ENCODE measurements at regions not wholly inside any gene's neighbourhood (a gene's known extent, or its start where the extent isn't known, plus 50 kb on each side); places are given as distances from the start of the nearest gene placed in this dataset.
A peak's percentile ranks its signal among the peaks of the same experiment; 100 is the strongest.
"Not testable (repeated sequence)": the region's sequence is repeated elsewhere in the genome, so short reads cannot be mapped to it uniquely, and the experiment has no call there.

GRCh38 chr6:57813271-57814075 is 496.0 kb downstream of the PRIM2 start:
- TF ChIP-seq TCF7L2 (IDR thresholded peaks at IDR 0.05; ENCODE audit: low read depth, low read length), result peak; percentile 72
- H3K4me1 ChIP-seq (ENCODE audit: control insufficient read depth, insufficient read depth, low read length); H3K36me3 ChIP-seq (ENCODE audit: control insufficient read depth, insufficient read depth, low read length); DNase-seq (ENCODE audit: low read depth, low spot score); BruUV-seq (replicated peaks); intact Hi-C loops (cut with micrococcal nuclease; ENCODE audit: unreplicated experiment); H3K27ac ChIP-seq (ENCODE audit: low read length); in situ Hi-C loops (cut with HindIII; ENCODE audit: low pct_unique_long_range_greater_than_20kb, low sequenced_read_pairs); H3K9me3 ChIP-seq (ENCODE audit: control insufficient read depth, insufficient read depth, low read depth, low read length); CTCF ChIA-PET; POLR2A ChIA-PET: not testable (repeated sequence)
- H3K27me3 ChIP-seq (ENCODE audit: control insufficient read depth, insufficient read depth, low read length), result peaks cover 13% of the 10 kb centered on the region
- ATAC-seq, result peak; percentile 88
- peak overlapping the region; percentile 17 to 42 for H3K4me3 ChIP-seq (ENCODE audit: low read depth in 2 of 2, low read length in 2 of 2)

DNA sequence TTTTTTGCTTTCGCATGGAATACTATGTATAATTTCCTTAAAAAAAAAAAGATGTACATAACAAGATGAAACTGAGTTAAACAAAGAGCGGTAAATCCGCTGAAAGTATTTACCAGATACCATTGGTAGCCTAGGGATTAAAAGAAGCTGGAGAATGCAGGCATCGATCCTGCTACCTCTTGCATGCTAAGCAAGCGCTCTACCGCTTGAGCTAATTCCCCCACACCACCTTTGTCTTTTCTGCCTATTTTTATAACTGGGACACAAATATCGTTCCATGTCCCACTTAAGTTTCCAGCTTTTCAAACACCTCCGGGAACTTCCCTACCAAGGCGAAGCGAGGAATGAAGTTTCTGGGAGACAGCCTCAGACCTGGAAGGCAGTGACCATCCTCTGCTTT is 498.4 kb downstream of the PRIM2 start:
- H3K9me3 ChIP-seq (ENCODE audit: control insufficient read depth, insufficient read depth, low read depth, low read length); intact Hi-C loops (cut with micrococcal nuclease; ENCODE audit: unreplicated experiment); H3K4me1 ChIP-seq (ENCODE audit: control insufficient read depth, insufficient read depth, low read length); DNase-seq (ENCODE audit: low read depth, low spot score); in situ Hi-C loops (cut with HindIII; ENCODE audit: low pct_unique_long_range_greater_than_20kb, low sequenced_read_pairs); H3K36me3 ChIP-seq (ENCODE audit: control insufficient read depth, insufficient read depth, low read length); H3K27ac ChIP-seq (ENCODE audit: low read length); BruUV-seq (replicated peaks); CTCF ChIA-PET: not testable (repeated sequence)
- Histone ChIP-seq H3K27me3 (ENCODE audit: control insufficient read depth, insufficient read depth, low read length) (peaks cover 11% of the 10 kb centered on the region), H3K4me3 (ENCODE audit: low read depth in 2 of 2, low read length in 2 of 2) (peak overlapping the region in 1 of 2 experiments; percentile 14; a peak in 1 of 4 replicates)
- POLR2A ChIA-PET, result interaction anchor here (0.6 kb wide), 1 partner anchor 511 kb away, joined by 3 read pairs; no protein-coding TSS in a partner anchor
- ATAC-seq, result peak; percentile 11; the same call in 1 of the 2 replicates

DNA sequence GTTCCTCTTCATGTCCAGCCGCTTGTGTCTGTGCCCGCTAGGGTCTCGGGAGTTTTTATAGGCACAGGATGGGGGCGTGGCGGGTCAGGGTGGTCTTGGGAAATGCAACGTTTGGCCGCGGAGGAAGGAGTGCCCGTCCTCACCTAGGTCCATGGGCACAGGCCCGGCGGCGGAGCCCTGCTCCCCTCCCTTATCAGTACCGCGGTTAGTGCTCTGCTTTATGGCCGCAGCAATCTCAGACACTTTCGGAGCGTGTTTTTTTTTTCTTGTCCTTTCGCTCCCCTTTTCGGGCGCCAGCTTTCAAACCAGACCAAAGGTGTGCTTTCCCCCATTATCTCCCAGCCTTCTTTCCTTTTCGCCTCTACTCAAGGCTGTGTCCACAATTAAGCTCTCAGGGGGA is 503.9 kb downstream of the PRIM2 start:
- H3K4me1 ChIP-seq (ENCODE audit: control insufficient read depth, insufficient read depth, low read length); DNase-seq (ENCODE audit: low read depth, low spot score); H3K9me3 ChIP-seq (ENCODE audit: control insufficient read depth, insufficient read depth, low read depth, low read length); H3K27ac ChIP-seq (ENCODE audit: low read length); intact Hi-C loops (cut with micrococcal nuclease; ENCODE audit: unreplicated experiment); H3K4me3 ChIP-seq (ENCODE audit: low read depth in 2 of 2, low read length in 2 of 2); BruUV-seq (replicated peaks); ATAC-seq; CTCF ChIA-PET; H3K36me3 ChIP-seq (ENCODE audit: control insufficient read depth, insufficient read depth, low read length); POLR2A ChIA-PET; H3K27me3 ChIP-seq (ENCODE audit: control insufficient read depth, insufficient read depth, low read length); in situ Hi-C loops (cut with HindIII; ENCODE audit: low pct_unique_long_range_greater_than_20kb, low sequenced_read_pairs): not testable (repeated sequence)

DNA sequence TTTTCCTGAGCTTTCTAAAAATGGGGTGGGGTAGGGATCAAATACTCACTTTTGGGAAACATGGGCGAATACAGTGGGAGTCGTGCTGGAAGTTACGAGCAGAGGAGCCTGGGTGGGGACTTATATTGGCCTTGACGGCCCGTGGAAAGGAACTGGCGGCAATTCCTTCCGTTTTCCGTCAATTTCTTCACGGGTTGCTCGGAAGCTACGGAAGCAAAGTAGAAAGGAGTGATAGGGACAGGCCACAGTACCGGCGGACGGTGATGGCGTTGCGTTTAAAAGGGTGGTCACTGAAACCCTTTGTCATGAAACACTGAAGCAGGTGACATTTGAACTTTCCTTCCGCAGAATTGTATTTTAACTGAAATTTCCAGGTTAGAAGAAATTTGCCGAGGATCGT is 505.0 kb downstream of the PRIM2 start:
- not testable (repeated sequence) for ATAC-seq; H3K36me3 ChIP-seq (ENCODE audit: control insufficient read depth, insufficient read depth, low read length); H3K4me3 ChIP-seq (ENCODE audit: low read depth in 2 of 2, low read length in 2 of 2)

DNA sequence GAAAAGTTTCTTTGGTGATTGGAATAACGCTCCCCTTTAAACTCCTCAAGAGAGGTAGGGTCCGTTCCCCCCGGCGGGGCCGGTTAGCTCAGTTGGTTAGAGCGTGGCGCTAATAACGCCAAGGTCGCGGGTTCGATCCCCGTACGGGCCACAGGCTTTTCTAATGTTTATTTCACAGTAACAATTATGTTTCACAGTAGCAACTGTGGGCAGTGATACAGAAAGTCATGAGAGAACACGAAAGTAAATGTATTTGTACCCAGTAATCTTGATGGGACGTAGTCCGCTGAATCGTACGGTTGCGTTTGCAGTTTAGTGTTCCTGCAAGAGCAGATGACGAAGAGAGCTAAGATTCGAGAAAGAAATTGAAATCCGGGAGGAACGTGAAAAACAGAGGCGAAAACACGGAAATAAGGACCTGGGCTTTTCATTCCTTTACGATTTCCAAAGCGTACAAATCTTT is 505.5 kb downstream of the PRIM2 start:
- Histone ChIP-seq H3K4me3 (ENCODE audit: low read depth in 2 of 2, low read length in 2 of 2) (peak overlapping the region; percentile 4 to 37; a peak in 3 of 4 replicates), H3K27me3 (ENCODE audit: control insufficient read depth, insufficient read depth, low read length) (peaks cover 4% of the 10 kb centered on the region), H3K4me1 (ENCODE audit: control insufficient read depth, insufficient read depth, low read length) (no peaks in the 10 kb centered on the region), H3K36me3 (ENCODE audit: control insufficient read depth, insufficient read depth, low read length) (no peaks in the 10 kb centered on the region), H3K27ac (ENCODE audit: low read length) (no peak overlapping the region), H3K9me3 (ENCODE audit: control insufficient read depth, insufficient read depth, low read depth, low read length) (no peaks in the 10 kb centered on the region)
- in situ Hi-C loops (cut with HindIII; ENCODE audit: low pct_unique_long_range_greater_than_20kb, low sequenced_read_pairs) (no loop called here), intact Hi-C loops (cut with micrococcal nuclease; ENCODE audit: unreplicated experiment) (no loop called here)
- POLR2A ChIA-PET, result no interaction called here
- TF ChIP-seq POLR2AphosphoS5 (IDR thresholded peaks at IDR 0.05; ENCODE audit: low read depth, low read length) (no peak), SIN3A (IDR thresholded peaks at IDR 0.05; ENCODE audit: borderline replicate concordance, insufficient read depth, low read depth, low read length) (no peak), TCF7L2 (IDR thresholded peaks at IDR 0.05; ENCODE audit: low read depth, low read length) (no peak), CTCF (IDR thresholded peaks at IDR 0.05) (no peak)
- TF ChIP-seq, protein P1, sequence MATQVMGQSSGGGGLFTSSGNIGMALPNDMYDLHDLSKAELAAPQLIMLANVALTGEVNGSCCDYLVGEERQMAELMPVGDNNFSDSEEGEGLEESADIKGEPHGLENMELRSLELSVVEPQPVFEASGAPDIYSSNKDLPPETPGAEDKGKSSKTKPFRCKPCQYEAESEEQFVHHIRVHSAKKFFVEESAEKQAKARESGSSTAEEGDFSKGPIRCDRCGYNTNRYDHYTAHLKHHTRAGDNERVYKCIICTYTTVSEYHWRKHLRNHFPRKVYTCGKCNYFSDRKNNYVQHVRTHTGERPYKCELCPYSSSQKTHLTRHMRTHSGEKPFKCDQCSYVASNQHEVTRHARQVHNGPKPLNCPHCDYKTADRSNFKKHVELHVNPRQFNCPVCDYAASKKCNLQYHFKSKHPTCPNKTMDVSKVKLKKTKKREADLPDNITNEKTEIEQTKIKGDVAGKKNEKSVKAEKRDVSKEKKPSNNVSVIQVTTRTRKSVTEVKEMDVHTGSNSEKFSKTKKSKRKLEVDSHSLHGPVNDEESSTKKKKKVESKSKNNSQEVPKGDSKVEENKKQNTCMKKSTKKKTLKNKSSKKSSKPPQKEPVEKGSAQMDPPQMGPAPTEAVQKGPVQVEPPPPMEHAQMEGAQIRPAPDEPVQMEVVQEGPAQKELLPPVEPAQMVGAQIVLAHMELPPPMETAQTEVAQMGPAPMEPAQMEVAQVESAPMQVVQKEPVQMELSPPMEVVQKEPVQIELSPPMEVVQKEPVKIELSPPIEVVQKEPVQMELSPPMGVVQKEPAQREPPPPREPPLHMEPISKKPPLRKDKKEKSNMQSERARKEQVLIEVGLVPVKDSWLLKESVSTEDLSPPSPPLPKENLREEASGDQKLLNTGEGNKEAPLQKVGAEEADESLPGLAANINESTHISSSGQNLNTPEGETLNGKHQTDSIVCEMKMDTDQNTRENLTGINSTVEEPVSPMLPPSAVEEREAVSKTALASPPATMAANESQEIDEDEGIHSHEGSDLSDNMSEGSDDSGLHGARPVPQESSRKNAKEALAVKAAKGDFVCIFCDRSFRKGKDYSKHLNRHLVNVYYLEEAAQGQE (IDR thresholded peaks at IDR 0.05; ENCODE audit: insufficient read depth in 1 of 2, low read depth in 2 of 2, low read length in 1 of 2), result no peak
- peak; percentile 85 for ATAC-seq
- TSS peak; percentile 100 for BruUV-seq (replicated peaks)
- no peak for DNase-seq (ENCODE audit: low read depth, low spot score)
- CTCF ChIA-PET, result no interaction called here

More for the DNA sequence above, 505.0 kb downstream of the PRIM2 start:
- H3K27ac ChIP-seq (ENCODE audit: low read length); H3K27me3 ChIP-seq (ENCODE audit: control insufficient read depth, insufficient read depth, low read length); intact Hi-C loops (cut with micrococcal nuclease; ENCODE audit: unreplicated experiment); BruUV-seq (replicated peaks); POLR2A ChIA-PET; H3K4me1 ChIP-seq (ENCODE audit: control insufficient read depth, insufficient read depth, low read length); in situ Hi-C loops (cut with HindIII; ENCODE audit: low pct_unique_long_range_greater_than_20kb, low sequenced_read_pairs); CTCF ChIA-PET; DNase-seq (ENCODE audit: low read depth, low spot score); H3K9me3 ChIP-seq (ENCODE audit: control insufficient read depth, insufficient read depth, low read depth, low read length): not testable (repeated sequence)

All from Panc1 (cell line).